IMR-90 (cell line): ENCODE measurements at regions not wholly inside any gene's neighbourhood (a gene's known extent, or its start where the extent isn't known, plus 50 kb on each side); places are given as distances from the start of the nearest gene placed in this dataset.

Source experiments
- ATAC-seq: fragments of 200-7000 bp; cut with Tn5 transposase; 2 replicates; pipeline ENCODE4 v1.9.1; 2020; ENCODE audit warnings: low read depth, mild to moderate bottlenecking, moderate library complexity
- BruUV-seq: library from RNA; stranded (reverse); fragments of 400-500 nt; replicated peaks from 2 replicates; lab custom pipeline; 2021; lab: Mats Ljungman, UMichigan
- CTCF ChIA-PET: fragments of 300-600 bp; formaldehyde crosslinking; extraction: SDS; loops from one replicate; lab custom pipeline; 2021; ENCODE audit warnings: antibody characterized with exemption; lab: Yijun Ruan, JAX
- POLR2A ChIA-PET: fragments of 300-600 bp; sonication (Branson Sonifier 250); formaldehyde crosslinking; loops from one replicate; lab custom pipeline; 2022; ENCODE audit warnings: antibody characterized with exemption; ENCODE audit not compliant: unreplicated experiment; lab: Charles Lee
- DNase-seq: peaks from one replicate; pipeline ENCODE4 v3.0.0; 2013
- H2AFZ ChIP-seq: replicated peaks from 2 replicates; pipeline ENCODE3; 2013; ENCODE audit warnings: low read length, mild to moderate bottlenecking; ENCODE audit not compliant: poor library complexity
- H2AK5ac ChIP-seq: 2 replicates; pipeline ENCODE4 v1.6.1; 2013; ENCODE audit warnings: low read depth, low read length, inconsistent platforms
- H2AK9ac ChIP-seq: replicated peaks from 2 replicates; pipeline ENCODE3; 2013; ENCODE audit warnings: mild to moderate bottlenecking, low read depth, low read length, moderate library complexity; ENCODE audit not compliant: poor library complexity
- H2BK120ac ChIP-seq: 2 replicates; pipeline ENCODE4 v1.6.1; 2013; ENCODE audit warnings: low read depth, low read length, inconsistent platforms
- H2BK15ac ChIP-seq: 3 replicates; pipeline ENCODE4 v1.6.1; 2013; ENCODE audit warnings: low read depth, low read length, inconsistent platforms
- H2BK20ac ChIP-seq: 2 replicates; pipeline ENCODE4 v1.6.1; 2013; ENCODE audit warnings: low read depth, mild to moderate bottlenecking, inconsistent platforms, low read length, moderate library complexity
- H2BK5ac ChIP-seq: 2 replicates; pipeline ENCODE4 v1.6.1; 2013; ENCODE audit warnings: mild to moderate bottlenecking, low read depth, low read length, inconsistent platforms; ENCODE audit not compliant: poor library complexity, severe bottlenecking
- H3K14ac ChIP-seq: replicated peaks from 2 replicates; pipeline ENCODE4 v1.6.1; 2013; ENCODE audit warnings: low read depth, low read length, inconsistent platforms
- H3K18ac ChIP-seq: 2 replicates; pipeline ENCODE4 v1.6.1; 2013; ENCODE audit warnings: low read depth, low read length, control low read depth
- H3K23ac ChIP-seq: 2 replicates; pipeline ENCODE4 v1.6.1; 2013; ENCODE audit warnings: low read depth, low read length, inconsistent platforms
- H3K27ac ChIP-seq: 2 replicates; pipeline ENCODE4 v1.5.1; 2013; ENCODE audit warnings: mild to moderate bottlenecking, control low read depth, low read length; ENCODE audit not compliant: insufficient read depth
- H3K27me3 ChIP-seq: 2 replicates; pipeline ENCODE4 v1.6.1; 2013; ENCODE audit warnings: low read length; ENCODE audit not compliant: control insufficient read depth, insufficient read depth
- H3K36me3 ChIP-seq: 2 replicates; pipeline ENCODE4 v1.6.1; 2013; ENCODE audit warnings: low read length, mixed read lengths; ENCODE audit not compliant: control insufficient read depth, insufficient read depth
- H3K4ac ChIP-seq: 2 replicates; pipeline ENCODE4 v1.6.1; 2013; ENCODE audit warnings: low read depth, low read length, inconsistent platforms
- H3K4me1 ChIP-seq: 2 replicates; pipeline ENCODE4 v1.6.1; 2013; ENCODE audit warnings: low read length, mixed read lengths; ENCODE audit not compliant: control insufficient read depth, insufficient read depth
- H3K4me2 ChIP-seq: 2 replicates; pipeline ENCODE4 v1.6.1; 2013; ENCODE audit warnings: low read depth, mild to moderate bottlenecking, control low read depth, low read length, moderate library complexity
- H3K4me3 ChIP-seq: 2 replicates; pipeline ENCODE4 v1.5.1; 2013; ENCODE audit warnings: low read depth, mild to moderate bottlenecking, control low read depth, low read length, moderate library complexity; ENCODE audit not compliant: insufficient read depth
- H3K56ac ChIP-seq: 2 replicates; pipeline ENCODE4 v1.6.1; 2013; ENCODE audit warnings: low read length, inconsistent platforms; ENCODE audit not compliant: insufficient read depth; ENCODE audit errors: extremely low read depth
- H3K79me1 ChIP-seq, 2 experiments: 2 replicates each; pipeline ENCODE4 v1.6.1; 2013; ENCODE audit warnings: low read length in 2 of 2, inconsistent platforms in 1 of 2, low read depth in 1 of 2
- H3K9ac ChIP-seq: 2 replicates; pipeline ENCODE4 v1.6.1; 2013; ENCODE audit warnings: low read depth, low read length, control low read depth
- H3K9me1 ChIP-seq: 2 replicates; pipeline ENCODE4 v1.6.1; 2013; ENCODE audit warnings: low read length, inconsistent platforms; ENCODE audit not compliant: insufficient read depth
- H3K9me3 ChIP-seq: 2 replicates; pipeline ENCODE4 v1.6.1; 2013; ENCODE audit warnings: low read length; ENCODE audit not compliant: control insufficient read depth, insufficient read depth
- H4K20me1 ChIP-seq: 2 replicates; pipeline ENCODE4 v1.6.1; 2013; ENCODE audit warnings: low read length, inconsistent platforms; ENCODE audit not compliant: insufficient read depth
- H4K5ac ChIP-seq: 2 replicates; pipeline ENCODE4 v1.6.1; 2013; ENCODE audit warnings: mild to moderate bottlenecking, low read depth, low read length, control low read depth
- H4K8ac ChIP-seq, 2 experiments: 2 replicates each; pipeline ENCODE4 v1.6.1; 2013; ENCODE audit warnings: low read depth in 2 of 2, low read length in 2 of 2, control low read depth in 1 of 2, inconsistent platforms in 1 of 2
- H4K91ac ChIP-seq: 2 replicates; pipeline ENCODE4 v1.6.1; 2013; ENCODE audit warnings: low read depth, low read length, inconsistent platforms; ENCODE audit not compliant: insufficient read depth
- BHLHE40 ChIP-seq: fragments of 150-350 bp; IDR thresholded peaks from 2 replicates; pipeline ENCODE4 v1.6.1; 2016; ENCODE audit warnings: mild to moderate bottlenecking, low read depth, low read length
- CEBPB ChIP-seq: IDR thresholded peaks from 2 replicates; pipeline ENCODE4 v1.6.1; 2012; ENCODE audit warnings: low read depth, low read length, improper control_type of control experiment
- FOS ChIP-seq: fragments of 150-350 bp; IDR thresholded peaks from 2 replicates; pipeline ENCODE4 v1.6.1; 2016; ENCODE audit warnings: low read depth, low read length
- MAZ ChIP-seq: IDR thresholded peaks from 2 replicates; pipeline ENCODE4 v1.6.1; 2012; ENCODE audit warnings: low read depth, mild to moderate bottlenecking, low read length, improper control_type of control experiment, moderate library complexity, borderline replicate concordance
- POLR2A ChIP-seq: IDR thresholded peaks from 2 replicates; pipeline ENCODE4 v1.6.1; 2012; ENCODE audit warnings: mild to moderate bottlenecking, low read depth, low read length
- RCOR1 ChIP-seq: IDR thresholded peaks from 2 replicates; pipeline ENCODE4 v1.6.1; 2012; ENCODE audit warnings: mild to moderate bottlenecking, low read length, improper control_type of control experiment; ENCODE audit not compliant: insufficient replicate concordance
- RFX5 ChIP-seq: IDR thresholded peaks from 2 replicates; pipeline ENCODE4 v1.8.0; 2012; ENCODE audit warnings: low read depth, mild to moderate bottlenecking, low read length, moderate library complexity
- USF2 ChIP-seq: fragments of 150-350 bp; IDR thresholded peaks from 2 replicates; pipeline ENCODE4 v1.6.1; 2017; ENCODE audit warnings: mild to moderate bottlenecking, antibody characterized with exemption, low read length, low read depth
- WGBS, 2 experiments: methylation state at CpG; one replicate each; pipeline versions ENCODE4 v1.1.5 to v1.1.7; 2013; ENCODE audit warnings: missing lambda C conversion rate in 2 of 2; ENCODE audit not compliant: insufficient read length in 1 of 2; ENCODE audit errors: extremely low coverage in 2 of 2; 5-methylcytosine and 5-hydroxymethylcytosine counted together
- dilution Hi-C: fragments of 300-500 bp; cut with HindIII; formaldehyde crosslinking; loops from one replicate; pipeline ENCODE4 v1.14.3; 2018; ENCODE audit warnings: low sequenced_read_pairs; ENCODE audit not compliant: unreplicated experiment
- in situ Hi-C: fragments of 300-500 bp; cut with MboI; formaldehyde crosslinking; loops from 3 replicates; pipeline ENCODE4 v1.14.3; 2019; ENCODE audit warnings: low sequenced_read_pairs, inconsistent platforms, mixed read lengths
- intact Hi-C: fragments of 100-400 bp; cut with micrococcal nuclease; formaldehyde crosslinking; loops from 2 replicates; pipeline ENCODE4 v1.10.0; 2022

- H3K4me1 ChIP-seq, result peaks cover 2% of the 10 kb centered on the region
- no CpG with 5 or more reads among the region's 4 CpGs for WGBS, 2 experiments
- no peak overlapping the region for H3K27ac ChIP-seq
- H3K18ac ChIP-seq, result peak overlapping the region; percentile 4; the same call in 1 of the 2 replicates
- H4K5ac ChIP-seq, result no peak overlapping the region
- no peak overlapping the region for H3K9ac ChIP-seq
- no TSS peak for BruUV-seq
- no peak overlapping the region for H4K8ac ChIP-seq
- H2AK9ac ChIP-seq, result no peak overlapping the region
- no peak overlapping the region for H2BK5ac ChIP-seq
- no peak overlapping the region for H2AK5ac ChIP-seq
- H2BK15ac ChIP-seq, result 0 out of 3 replicates have a peak overlapping the region, but pooled peaks have one; percentile 6
- no peaks in the 10 kb centered on the region for H3K36me3 ChIP-seq
- H4K20me1 ChIP-seq, result no peaks in the 10 kb centered on the region
- no peak overlapping the region for H3K4me3 ChIP-seq
- H3K14ac ChIP-seq, result no peak overlapping the region
- no peak overlapping the region for H3K56ac ChIP-seq
- DNase-seq, result peak; percentile 53
- in situ Hi-C loops (no loop called here), intact Hi-C loops (loop anchor here (5.0 kb wide), 1 partner anchor 506 kb away; no protein-coding TSS in a partner anchor), dilution Hi-C loops (no loop called here)
- no peak overlapping the region for H2BK120ac ChIP-seq
- H4K91ac ChIP-seq, result no peak overlapping the region
- H3K4ac ChIP-seq, result peak overlapping the region; percentile 57; the same call in 1 of the 2 replicates
- H2BK20ac ChIP-seq, result no peak overlapping the region
- ChIA-PET POLR2A (interaction anchor here (0.6 kb wide), 1 partner anchor 114 kb away, joined by 3 read pairs; no protein-coding TSS in a partner anchor), CTCF (no interaction called here)
- no peaks in the 10 kb centered on the region for H3K79me1 ChIP-seq
- H3K9me1 ChIP-seq, result no peaks in the 10 kb centered on the region
- no peaks in the 10 kb centered on the region; the same call in 1 of the 2 replicates for H3K9me3 ChIP-seq
- ATAC-seq, result peak; percentile 35; the same call in 1 of the 2 replicates
- no peak overlapping the region for H2AFZ ChIP-seq
- TF ChIP-seq USF2 (no peak), POLR2A (no peak), RCOR1 (no peak), RFX5 (no peak), BHLHE40 (no peak), CEBPB (peak; percentile 88), MAZ (no peak), FOS (no peak)
- peak overlapping the region; percentile 13; the same call in 1 of the 2 replicates for H3K4me2 ChIP-seq
- H3K27me3 ChIP-seq, result no peaks in the 10 kb centered on the region
- no peak overlapping the region; the same call in 1 of the 2 replicates for H3K23ac ChIP-seq
These were observed 241.2 kb downstream of the PIK3R1 start for GRCh38 chr5:68456756-68457217.
